ENCODE measurements at regions not wholly inside any gene's neighbourhood (a gene's known extent, or its start where the extent isn't known, plus 50 kb on each side); places are given as distances from the start of the nearest gene placed in this dataset.

DNA sequence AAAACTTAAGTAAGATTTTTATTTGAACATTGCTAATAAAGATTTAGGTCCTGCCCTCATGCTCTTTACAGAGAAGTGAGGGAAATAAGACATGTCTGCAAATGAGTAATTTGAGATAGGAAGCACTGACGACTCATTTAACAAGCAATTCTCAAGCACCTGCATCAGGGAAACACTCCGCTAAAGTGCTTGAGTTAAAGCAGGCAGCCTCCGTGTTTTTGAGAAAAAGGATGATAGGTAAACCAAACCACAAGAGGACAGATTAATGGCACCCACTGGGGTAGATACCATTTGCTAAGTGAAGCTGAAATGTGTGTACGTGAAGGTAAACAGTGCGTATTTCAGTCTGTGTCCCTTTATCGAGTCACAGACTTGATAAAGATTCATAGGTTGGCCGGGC lies 184.6 kb upstream of the CARD18 start:
- DNase-seq: no peak

DNA sequence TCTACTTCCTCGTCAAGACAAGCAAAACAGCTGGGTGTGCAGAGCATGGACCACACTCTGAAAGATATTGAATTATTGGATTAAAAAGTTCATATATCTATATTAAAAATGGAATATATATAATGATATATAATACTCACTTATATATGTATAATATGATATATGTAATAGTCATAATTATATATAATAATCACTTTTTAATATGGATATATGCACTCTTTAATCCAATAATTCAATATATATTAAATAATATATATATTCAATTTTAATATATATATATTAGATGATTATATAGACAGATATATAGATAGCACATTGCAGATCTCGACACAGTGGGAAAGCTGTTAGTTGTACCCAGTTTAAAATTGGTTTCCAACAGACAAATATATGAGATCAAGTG lies 182.1 kb upstream of the CARD18 start:
- DNase-seq: no peak

DNA sequence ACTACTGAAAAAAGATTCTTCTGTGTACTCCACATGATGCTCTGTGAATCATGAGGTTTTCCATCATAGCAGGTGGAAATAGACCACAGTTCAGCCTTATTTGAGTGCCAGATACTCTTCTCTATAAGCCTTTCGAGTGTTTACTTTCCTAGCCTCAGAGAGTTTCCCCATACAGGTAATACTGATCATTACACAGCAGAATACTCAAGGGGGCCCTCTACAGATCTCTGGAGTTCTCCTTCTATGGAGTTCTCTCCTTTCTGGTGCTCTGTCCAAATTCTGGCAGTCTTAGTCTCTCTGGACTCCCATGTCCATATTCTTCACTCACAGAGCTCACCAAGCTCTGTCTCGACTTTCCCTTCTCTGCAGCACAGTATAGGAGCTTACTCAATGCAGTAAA lies 175.7 kb upstream of the CARD18 start:
- DNase-seq: no peak

DNA sequence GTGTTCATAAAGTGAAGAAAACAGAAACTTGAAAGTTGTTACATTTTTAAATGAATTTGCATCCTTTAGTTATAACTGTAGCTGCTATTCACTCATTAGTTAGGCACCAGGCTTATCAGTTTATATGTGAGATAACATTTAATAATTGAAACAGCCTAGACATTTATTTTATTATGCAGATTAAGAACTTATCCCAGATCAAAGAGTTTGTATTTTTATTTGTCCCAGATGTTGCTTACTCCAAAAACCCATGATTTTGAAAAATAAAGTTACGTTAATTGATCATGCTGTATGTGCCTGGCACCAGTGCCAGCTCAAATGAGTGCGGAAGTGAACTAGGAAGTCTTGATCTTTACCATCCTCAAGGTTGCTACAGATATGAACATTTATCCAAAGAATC lies 172.7 kb upstream of the CARD18 start:
- no peak for DNase-seq

DNA sequence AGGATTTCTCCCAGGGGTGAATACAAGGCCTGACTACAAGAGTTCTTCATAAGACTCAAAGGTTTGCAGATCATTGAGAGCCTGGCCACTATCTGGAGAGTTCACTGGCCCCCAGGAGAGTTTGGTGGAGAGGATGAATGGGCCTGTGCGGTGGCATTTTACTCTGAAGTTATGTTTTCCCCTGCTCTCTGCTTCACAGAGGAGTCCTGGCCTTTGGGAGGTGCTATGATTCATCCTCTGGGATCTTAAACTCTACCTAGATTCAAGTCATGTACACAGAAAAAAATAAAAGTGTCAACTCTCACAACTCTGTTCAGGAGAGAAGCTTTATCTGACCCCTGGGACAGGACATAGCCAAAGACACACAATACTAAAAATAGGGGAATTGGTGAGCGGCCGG lies 159.1 kb upstream of the CARD18 start:
- DNase-seq: no peak

DNA sequence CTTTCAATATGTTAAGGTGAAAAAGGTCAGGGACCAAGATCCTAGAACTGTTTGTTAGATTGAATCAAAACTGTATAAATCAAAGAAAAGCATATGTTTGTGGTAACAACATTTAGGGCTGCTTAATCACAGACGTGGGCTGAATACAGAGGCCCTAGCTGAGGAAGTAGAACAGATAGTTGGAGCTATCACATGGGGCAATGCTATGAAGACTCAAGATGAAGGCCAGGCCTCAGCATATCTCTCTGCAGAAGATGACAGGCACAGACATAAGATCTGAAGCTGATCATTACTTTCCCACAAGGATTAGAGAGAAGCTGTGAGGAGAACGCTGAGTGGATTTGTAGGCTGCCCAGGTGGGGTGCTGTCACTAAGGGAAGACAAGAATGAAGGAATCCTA lies 158.6 kb upstream of the CARD18 start:
- DNase-seq: no peak

DNA sequence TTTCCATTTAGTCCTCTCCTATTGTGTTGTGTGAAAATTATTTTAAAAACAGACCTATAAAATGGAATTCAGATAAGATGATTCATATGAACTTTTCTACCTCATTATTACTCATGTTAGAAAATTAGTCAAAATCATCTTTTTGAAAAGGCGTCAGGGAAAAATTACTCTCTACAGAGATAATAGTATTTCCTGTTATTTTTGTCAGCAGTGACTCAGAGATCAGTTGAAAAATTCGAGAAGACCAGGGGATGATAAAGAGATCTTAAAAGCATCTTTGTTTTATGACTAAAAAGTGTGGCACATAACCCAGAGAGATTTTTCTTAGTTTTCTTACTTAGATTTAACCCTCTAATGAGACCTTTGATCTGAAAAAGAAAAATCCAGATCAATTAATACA lies 157.9 kb upstream of the CARD18 start:
- DNase-seq: no peak

DNA sequence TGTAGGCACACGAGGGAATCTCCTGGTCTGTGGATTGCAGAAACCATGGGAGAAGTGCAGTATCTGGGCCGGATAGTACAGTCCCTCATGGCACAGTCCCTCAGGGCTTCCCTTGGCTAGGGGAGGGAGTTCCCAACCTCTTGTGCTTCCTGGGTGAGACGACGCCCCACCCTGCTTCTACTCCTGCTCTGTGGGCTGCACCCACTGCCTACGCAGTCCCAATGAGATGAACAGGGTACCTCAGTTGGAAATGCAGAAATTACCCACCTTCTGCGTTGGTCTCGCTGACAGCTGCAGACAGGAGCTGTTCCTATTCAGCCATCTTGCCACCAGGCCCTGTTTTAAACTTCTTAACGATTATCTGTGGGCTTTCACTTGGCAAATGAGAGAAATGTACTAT lies 157.2 kb upstream of the CARD18 start:
- no peak for DNase-seq

DNA sequence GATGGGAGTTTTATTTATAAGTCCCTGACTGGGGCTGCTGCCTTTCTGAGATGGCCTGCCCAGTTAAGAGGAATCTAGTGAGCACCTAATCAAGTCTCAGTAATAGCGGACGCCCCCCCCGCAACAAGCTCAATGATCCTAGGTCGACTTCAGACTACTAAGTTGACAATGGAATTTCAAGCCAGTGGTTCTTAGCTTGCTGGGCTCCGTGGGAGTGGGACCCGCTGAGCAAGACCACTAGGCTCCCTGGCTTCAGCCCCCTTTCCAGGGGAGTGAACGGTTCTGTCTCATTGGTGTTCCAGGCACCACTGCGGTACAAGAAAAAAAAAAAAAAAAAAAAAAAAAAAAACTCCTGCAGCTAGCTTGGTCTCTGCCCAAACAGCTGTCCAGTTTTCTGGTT lies 156.8 kb upstream of the CARD18 start:
- DNase-seq: no peak

DNA sequence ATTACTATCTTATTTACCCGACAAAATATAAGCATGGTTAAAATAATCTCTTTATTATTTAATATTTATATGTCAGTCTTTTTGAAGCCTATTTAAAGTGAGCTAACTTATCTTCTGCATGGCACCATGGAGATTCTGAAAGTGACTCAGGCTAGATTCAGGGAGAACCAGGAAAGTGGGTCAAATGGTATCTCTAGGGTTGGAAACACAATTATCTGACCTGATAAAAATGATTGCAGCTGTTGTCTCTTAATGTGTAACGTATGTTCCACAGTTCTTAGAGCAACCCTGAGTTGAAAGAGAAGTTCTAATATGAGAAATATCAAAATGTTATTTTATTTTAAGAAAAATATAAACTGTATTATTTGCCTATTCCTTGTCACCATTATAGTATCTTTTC lies 143.1 kb upstream of the CARD18 start:
- DNase-seq: no peak

DNA sequence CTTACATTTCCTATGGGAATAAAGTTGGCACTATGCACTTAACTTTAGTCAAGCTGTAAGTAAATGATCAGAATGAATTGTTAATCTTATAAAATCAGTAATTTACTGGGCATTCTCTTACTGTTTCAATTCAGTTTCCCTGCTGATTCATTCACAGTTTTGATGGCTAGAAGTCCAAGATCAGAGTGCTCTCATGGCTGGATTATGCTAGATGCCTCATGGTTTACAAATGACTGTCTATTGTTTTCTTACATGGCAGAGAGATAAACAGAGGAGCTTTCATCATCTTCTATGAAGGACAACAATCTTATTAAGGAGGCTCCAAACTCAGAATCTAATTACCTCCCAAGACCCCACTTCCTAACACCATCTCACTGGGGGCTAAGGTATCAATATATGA lies 135.1 kb upstream of the CARD18 start:
- DNase-seq: no peak

DNA sequence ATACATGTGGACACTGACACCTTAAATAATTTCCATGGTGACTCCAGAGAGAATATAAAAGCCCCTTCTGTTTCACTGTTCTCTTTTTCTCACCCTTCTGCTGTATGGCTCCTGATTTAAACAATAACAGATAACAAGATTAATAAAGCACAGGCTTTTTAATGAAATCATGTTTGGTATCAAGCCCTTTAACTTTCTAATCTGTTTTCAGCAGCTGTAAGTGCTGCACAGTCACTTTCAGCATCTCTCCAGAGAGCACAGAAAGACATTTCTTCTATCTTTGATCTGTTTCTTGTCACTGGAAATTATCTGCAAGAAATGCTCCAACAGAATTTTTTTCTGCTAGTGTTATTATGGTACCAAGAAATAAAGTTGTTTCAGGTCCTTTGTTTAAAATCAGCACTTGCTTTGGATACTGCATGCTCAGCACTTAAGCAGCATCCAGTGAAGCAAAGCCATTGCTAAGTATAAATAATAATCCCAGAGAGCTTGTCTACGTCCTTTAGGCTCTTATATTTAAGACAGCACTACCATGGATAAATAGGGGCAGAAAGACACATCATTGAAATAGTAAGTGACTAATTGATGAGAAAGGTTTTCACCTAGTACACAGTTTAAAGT lies 134.2 kb upstream of the CARD18 start:
- DNase-seq: no peak

DNA sequence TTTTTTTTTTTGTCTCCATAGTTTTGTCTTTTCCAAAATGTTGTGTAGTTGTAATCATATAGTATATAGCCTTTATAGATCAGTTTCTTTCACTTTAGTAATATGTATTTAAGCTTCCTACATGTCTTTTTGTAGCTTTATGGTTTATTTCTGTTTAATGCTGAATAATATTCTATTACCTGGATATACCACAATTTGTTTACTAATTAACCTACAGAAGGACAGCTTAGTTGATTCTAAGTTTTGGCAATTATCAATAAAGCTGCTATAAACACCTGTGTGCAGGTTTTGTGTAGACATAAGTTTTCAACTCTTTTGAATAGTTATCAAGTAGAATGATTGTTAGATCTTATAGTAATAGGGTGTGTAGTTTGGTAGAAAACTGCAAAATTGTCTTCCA lies 130.3 kb upstream of the CARD18 start:
- DNase-seq: no peak

DNA sequence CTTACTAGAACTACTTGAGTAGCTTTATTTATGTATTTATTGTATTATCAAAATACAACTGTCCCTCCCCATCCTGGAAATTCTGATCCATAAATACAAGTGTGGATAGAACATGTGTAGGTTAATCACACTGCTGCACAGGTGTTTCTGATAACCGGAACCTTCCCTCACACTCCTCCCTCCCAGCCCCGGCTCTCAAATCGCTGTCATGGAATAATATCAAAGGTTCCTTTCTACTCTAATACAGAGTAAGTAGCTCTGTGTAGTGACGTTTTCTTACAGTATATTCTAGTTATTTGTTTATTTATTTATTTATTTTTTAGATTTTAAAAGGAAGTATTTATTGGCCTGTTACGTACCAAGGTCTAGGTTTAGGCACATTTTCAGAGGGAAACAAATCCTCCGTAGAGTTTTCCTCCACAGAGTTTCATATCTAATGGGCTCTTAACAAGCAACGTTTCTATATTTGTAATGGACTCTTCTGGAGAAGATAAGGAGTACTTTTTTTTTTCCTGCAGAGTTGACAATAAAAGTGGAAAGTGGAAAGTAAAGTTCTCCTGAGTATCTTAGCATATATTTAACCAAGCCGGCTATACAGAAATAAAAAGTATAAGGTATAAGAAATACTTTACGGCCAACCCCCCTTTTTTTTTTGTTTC lies 129.0 kb upstream of the CARD18 start:
- no peak for DNase-seq

DNA sequence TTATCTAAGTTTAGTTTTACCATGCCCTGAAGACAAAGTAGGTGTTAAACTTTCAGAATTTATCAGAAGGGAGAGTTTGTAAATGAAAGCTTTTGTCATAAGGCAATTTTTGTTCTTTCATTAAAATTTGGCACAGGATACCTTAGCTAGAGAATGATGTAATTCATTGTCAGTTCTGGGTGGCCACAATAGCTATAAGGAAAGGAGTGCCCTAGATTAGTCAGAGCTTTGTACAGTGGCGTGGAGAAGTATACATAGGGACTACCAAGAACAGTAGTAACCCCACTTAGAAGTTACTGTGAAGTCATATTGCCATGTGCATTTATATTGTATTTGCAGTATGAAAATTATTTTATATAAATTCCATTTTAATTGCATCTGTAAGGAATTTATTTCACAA lies 126.3 kb upstream of the CARD18 start:
- DNase-seq: no peak

DNA sequence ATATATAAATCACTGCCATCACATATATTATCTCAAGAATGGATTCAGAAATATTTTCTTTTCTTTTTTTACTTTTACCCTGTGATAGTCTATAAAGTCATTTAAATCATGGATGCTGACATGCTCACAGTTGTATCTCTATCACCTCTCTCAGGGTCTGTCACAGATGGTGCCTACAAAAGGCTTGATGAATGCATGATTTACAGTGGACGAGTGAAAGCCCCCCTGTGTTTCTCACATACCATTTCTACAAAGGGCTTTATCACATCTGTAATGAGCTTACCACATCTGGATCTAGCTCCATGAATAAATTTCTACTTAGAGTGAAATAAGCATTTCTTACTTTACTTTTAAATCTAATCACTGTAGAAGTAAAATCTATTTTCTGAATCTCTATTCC lies 121.4 kb upstream of the CARD18 start:
- no peak for DNase-seq

DNA sequence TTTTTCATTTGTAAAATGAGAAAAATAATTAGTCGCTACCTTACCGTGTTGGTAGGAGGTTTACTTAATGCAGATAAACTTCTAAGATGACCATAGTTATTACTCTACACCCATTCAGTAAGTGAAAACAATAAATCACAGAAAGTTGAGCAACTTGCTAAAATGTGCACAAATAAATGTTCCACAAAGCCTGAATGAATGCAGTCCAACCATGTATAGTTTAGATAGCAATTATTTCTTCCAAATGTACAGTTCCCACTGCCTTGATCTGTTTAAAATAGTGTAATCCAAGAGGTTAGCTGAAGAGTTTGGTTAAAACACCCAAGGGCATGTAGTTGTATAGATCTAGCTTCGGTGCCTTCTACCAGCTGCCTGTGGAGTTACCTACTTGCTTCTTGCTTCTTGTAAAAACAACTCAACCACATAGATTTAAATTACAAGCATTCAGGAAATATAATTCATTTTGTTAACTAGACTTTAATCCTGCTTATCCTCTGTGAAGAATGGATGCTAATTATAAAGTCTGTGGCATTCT lies 106.3 kb upstream of the CARD18 start:
- DNase-seq: no peak

DNA sequence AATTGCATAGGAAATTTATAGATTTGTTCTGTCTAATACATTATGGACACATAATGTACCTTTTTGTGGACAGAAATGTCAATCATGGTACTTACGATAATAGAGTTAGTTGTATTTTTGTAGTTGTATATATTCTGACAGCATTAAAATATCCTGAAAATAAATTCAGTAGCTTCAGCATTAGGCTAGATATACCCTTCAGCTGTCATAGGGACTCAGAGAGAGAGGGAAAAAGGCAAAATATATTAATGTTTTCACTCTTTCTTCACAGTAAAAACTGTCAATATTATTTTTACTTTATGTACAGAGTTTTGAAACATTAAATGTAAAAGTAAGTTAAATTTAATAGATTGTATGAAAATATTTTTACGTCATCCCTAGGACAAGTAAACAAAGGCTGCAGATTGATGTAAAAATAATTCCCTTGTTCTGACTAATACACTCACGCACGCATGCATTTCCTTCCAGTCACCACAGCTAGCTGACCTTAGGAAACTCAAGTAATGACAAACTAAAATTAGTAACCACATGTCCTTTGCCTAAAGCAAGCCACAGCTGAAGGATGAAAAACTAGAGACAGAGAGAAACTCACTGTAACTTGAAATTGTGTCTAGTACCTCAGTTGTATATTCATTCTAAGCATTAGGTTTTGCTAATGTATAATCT lies 104.7 kb upstream of the CARD18 start:
- no peak for DNase-seq

DNA sequence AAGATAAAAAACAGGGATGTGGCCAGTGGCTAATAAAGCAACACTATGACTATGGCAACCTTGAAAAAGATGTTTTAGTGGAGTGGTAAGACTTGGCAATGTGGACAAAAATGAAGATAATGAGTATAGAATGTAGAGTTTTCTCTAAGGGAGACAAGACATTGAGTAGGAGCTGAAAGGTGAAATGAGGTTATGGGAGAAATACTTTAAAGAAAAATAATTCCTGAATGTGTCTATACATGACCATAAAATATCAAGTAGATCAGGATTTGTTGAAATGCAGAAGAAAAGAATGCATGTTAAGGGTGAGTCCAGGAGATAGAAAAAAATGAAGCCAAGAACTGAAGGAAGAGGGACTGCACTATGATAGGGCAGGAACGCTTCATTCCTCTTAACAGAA lies 101.6 kb upstream of the CARD18 start:
- no peak for DNase-seq

DNA sequence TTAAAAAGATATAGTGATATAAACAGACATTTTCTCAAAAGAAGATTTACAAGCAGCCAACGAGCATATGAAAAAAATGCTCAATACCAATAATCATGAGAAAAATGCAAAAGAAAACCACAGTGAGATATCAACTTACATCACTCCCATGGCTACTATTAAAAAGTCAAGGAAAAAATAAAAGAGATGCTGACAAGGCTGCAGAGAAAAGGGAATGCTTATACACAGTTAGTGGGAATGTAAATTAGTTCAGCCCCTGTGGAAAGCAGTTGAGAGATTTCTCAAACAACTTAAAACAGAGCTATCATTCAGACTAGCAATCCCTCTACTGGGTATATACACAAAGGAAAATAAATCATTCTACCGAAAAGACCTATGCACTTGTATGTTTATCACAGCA lies 97.1 kb upstream of the CARD18 start:
- DNase-seq: no peak

DNA sequence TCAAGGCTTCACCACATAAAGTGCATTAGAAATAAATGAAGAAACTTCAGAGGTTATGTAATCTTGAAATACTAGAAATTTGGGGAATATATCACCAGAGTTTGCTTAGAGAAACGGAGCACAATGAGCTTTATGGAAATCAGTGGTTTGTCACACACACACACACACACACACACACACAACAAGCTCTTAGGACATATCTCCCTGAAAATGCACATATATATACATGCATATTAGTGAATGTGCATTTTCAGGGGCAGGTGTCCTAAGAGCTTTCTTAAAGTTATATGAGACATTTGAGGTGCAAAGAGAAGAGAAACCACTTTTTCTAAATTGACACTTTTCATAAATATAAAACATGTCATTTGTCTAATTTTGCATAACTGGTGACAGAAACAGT lies 93.7 kb upstream of the CARD18 start:
- no peak for DNase-seq

DNA sequence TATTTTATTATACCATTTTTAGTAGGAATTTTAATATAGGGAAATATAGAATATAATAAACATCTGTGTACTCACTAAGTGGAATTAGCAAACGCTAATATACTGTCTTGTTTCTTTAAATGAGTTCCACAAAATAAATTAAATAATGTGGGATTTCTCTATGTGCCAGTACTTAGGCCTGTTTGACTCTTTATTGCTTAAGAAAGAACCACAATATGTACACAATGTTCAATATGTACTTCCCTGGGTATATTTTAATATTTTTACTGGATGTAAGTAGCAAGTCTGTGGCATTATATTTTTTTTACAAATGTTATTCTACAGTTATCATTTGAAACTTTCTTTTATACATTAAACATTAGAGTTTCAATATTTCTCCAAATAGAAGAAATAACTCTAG lies 92.5 kb upstream of the CARD18 start:
- no peak for DNase-seq

DNA sequence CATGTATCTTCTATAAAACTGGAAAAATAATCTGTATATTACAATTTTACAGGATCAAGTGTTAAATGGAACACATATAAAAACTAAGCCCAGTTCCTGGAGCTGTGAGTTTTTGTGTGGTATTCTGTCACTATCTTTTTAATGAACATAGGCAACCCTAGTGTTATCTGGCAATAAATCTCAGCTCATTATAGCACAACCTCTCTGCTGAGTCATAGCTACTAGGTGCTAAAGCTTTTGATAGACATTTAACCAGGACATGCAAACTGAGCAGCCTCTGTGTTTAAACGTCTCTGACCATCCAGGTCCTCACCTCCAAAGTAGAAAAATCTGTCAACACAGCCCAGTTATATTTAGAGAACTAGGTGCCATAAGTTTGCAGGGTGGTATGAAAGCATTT lies 91.0 kb upstream of the CARD18 start:
- no peak for DNase-seq

DNA sequence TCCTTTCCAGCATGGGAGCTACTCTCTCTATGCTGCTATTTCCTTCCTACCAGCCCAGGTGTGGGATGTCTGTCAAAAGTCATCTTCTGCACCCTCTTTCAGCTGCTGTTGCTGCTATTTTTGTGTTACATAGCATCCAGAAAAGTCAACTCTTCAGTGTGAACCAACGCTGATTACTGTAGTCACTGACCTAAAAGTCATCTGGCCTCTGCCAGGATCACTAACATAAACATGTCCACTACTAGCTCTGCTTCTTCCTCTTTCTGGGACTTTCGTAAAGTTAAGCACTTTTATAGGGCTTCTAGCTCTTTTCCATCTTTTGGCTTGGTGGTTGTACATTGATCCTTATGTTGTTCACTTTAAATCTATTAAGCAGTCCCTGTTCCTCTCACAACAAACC lies 90.2 kb upstream of the CARD18 start:
- DNase-seq: no peak

DNA sequence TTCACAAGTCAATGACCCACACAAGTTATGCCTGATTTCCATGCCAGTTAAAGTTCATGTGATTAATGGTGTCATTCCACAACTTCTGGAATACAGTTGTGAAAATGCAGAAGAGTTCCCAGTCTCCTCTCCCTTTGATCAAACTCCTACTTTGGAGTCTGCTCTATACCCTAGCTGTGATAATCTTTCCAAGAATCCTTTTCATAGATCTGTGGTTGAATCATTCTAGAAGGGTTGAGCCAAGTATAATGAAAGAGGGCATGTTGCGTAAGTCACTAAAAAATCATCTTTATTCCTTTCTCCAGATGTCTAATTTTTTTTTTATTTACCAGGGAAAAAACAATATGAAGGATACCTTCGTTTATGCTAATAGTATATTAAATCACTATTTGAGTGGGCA lies 89.7 kb upstream of the CARD18 start:
- no peak for DNase-seq

Data from KG1 (cell line).